Fibroblast of lung (primary cell): ENCODE measurements at regions not wholly inside any gene's neighbourhood (a gene's known extent, or its start where the extent isn't known, plus 50 kb on each side); places are given as distances from the start of the nearest gene placed in this dataset.

ENCODE experiments used
- CTCF ChIP-seq, 2 donors: IDR thresholded peaks in 1 of 2; conservative IDR thresholded peaks in 1 of 2; 1 replicate in 1 of 2; 2 replicates in 1 of 2; pipeline ENCODE4 v1.5.1; 2011 to 2012; ENCODE audit warnings: low read length in 2 of 2, control low read depth in 1 of 2, inconsistent platforms in 1 of 2, low read depth in 1 of 2, mild to moderate bottlenecking in 1 of 2
- EZH2 ChIP-seq: IDR thresholded peaks from 2 replicates; pipeline ENCODE4 v1.5.1; 2012; ENCODE audit warnings: low read length, control low read depth, mild to moderate bottlenecking; ENCODE audit errors: missing control alignments

- no peak for TF ChIP-seq CTCF (conservative IDR thresholded peaks at IDR 0.05 in 1 of 2, IDR thresholded peaks at IDR 0.05 in 1 of 2; ENCODE audit: low read depth in 1 of 2, low read length in 2 of 2)
- no peak for TF ChIP-seq EZH2
These were observed 194.9 kb upstream of the NT5C1B start for GRCh38 chr2:18784245-18784644.
